Progenitor cell of endocrine pancreas (in vitro differentiated cells): ENCODE measurements at regions not wholly inside any gene's neighbourhood (a gene's known extent, or its start where the extent isn't known, plus 50 kb on each side); places are given as distances from the start of the nearest gene placed in this dataset.
A peak's percentile ranks its signal among the peaks of the same experiment; 100 is the strongest.

Experiments used
- DNase-seq: peaks from one replicate; pipeline ENCODE4 v3.0.0; 2021; ENCODE audit warnings: low spot score; ENCODE audit not compliant: unreplicated experiment
- H3K27ac Mint-ChIP-seq: 2 replicates; pipeline ENCODE4 v1.8.0; 2021; ENCODE audit warnings: mild to moderate bottlenecking, moderate library complexity, mixed read lengths
- H3K27me3 Mint-ChIP-seq: 2 replicates; pipeline ENCODE4 v1.8.0; 2021; ENCODE audit warnings: mixed read lengths
- H3K36me3 Mint-ChIP-seq: 2 replicates; pipeline ENCODE4 v1.8.0; 2022; ENCODE audit warnings: mixed read lengths; ENCODE audit not compliant: insufficient read depth
- H3K4me1 Mint-ChIP-seq: 2 replicates; pipeline ENCODE4 v1.8.0; 2021; ENCODE audit warnings: low read depth, mixed read lengths
- H3K4me3 Mint-ChIP-seq: 2 replicates; pipeline ENCODE4 v1.8.0; 2021; ENCODE audit warnings: low read depth, mild to moderate bottlenecking, moderate library complexity, mixed read lengths
- H3K9me3 Mint-ChIP-seq: 2 replicates; pipeline ENCODE4 v1.8.0; 2021; ENCODE audit warnings: low read depth, mixed read lengths
- CTCF ChIP-seq: fragments of 200-600 bp; sonication (generic); IDR thresholded peaks from one replicate; pipeline ENCODE4 v1.5.0; 2021; ENCODE audit warnings: antibody characterized with exemption, mild to moderate bottlenecking; ENCODE audit not compliant: unreplicated experiment

- Mint-ChIP-seq H3K9me3 (no peaks in the 10 kb centered on the region), H3K4me3 (no peak overlapping the region), H3K36me3 (no peaks in the 10 kb centered on the region), H3K27ac (no peak overlapping the region), H3K27me3 (peaks cover 12% of the 10 kb centered on the region), H3K4me1 (peaks cover 3% of the 10 kb centered on the region)
- TF ChIP-seq CTCF, result no peak
- no peak for DNase-seq
Observed at GRCh38 chr11:112731538-112731937, 229.7 kb upstream of the NCAM1 start.

- H3K4me3 Mint-ChIP-seq, result no peak overlapping the region
- TF ChIP-seq CTCF, result no peak
- H3K36me3 Mint-ChIP-seq, result no peaks in the 10 kb centered on the region
- no peaks in the 10 kb centered on the region for H3K9me3 Mint-ChIP-seq
- peaks cover 9% of the 10 kb centered on the region for H3K27me3 Mint-ChIP-seq
- DNase-seq, result no peak
- H3K4me1 Mint-ChIP-seq, result peaks cover 3% of the 10 kb centered on the region
- no peak overlapping the region for H3K27ac Mint-ChIP-seq
Observed at GRCh38 chr11:112732031-112732430, 229.2 kb upstream of the NCAM1 start.

DNA sequence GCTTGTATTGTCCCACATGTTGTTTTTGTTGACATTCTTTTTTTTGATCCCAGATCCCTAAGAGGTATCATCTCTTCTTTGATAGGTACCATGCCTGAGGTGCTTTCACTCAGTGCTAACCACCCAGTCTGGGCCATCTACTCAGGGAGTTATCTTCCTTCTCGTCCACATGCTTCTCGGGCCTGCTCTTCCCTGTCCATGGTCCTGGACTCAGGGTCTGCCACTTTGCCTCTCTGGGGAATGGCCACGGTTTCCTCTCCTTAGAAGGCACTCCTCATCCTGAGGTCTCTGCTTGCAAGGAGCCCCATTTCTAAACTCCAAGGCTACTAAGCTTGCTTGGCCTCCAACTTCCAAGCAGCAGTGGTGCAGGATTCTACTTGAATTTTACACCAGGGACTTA is 227.0 kb upstream of the NCAM1 start:
- no peaks in the 10 kb centered on the region for H3K9me3 Mint-ChIP-seq
- peaks cover 3% of the 10 kb centered on the region for H3K4me1 Mint-ChIP-seq
- peaks cover 12% of the 10 kb centered on the region for H3K27me3 Mint-ChIP-seq
- DNase-seq, result peak; percentile 74
- H3K4me3 Mint-ChIP-seq, result no peak overlapping the region
- H3K36me3 Mint-ChIP-seq, result no peaks in the 10 kb centered on the region
- TF ChIP-seq CTCF, result no peak
- H3K27ac Mint-ChIP-seq, result no peak overlapping the region

- no peak for DNase-seq
- Mint-ChIP-seq H3K9me3 (no peaks in the 10 kb centered on the region), H3K27me3 (peaks cover 13% of the 10 kb centered on the region), H3K4me1 (peaks cover 3% of the 10 kb centered on the region), H3K36me3 (no peaks in the 10 kb centered on the region), H3K27ac (no peak overlapping the region), H3K4me3 (no peak overlapping the region)
- no peak for TF ChIP-seq CTCF
Observed at GRCh38 chr11:112735470-112735869, 225.8 kb upstream of the NCAM1 start.

DNA sequence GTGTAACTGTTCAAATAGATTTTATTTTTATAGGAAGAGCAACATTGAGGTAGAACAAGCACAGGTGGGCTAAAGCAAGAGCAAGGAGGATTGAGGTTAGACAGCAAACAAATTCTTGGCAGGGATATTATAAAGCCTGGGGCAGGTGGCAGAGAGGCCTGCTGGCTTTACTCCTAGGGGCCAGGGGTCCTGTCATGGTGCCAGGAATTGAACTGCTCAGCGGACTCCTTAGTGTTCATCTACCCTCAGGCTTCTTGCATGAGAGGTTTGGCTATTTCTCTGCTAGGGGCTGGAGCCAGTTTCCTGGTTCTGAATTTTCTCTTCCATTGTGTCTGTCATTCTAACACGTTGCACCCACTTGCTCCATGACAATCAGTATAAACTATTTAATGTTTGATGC is 217.2 kb upstream of the NCAM1 start:
- no peak for DNase-seq
- Mint-ChIP-seq H3K27ac (no peak overlapping the region), H3K27me3 (peaks cover 41% of the 10 kb centered on the region), H3K9me3 (no peaks in the 10 kb centered on the region), H3K36me3 (no peaks in the 10 kb centered on the region), H3K4me3 (no peak overlapping the region), H3K4me1 (no peaks in the 10 kb centered on the region)
- no peak for TF ChIP-seq CTCF

DNA sequence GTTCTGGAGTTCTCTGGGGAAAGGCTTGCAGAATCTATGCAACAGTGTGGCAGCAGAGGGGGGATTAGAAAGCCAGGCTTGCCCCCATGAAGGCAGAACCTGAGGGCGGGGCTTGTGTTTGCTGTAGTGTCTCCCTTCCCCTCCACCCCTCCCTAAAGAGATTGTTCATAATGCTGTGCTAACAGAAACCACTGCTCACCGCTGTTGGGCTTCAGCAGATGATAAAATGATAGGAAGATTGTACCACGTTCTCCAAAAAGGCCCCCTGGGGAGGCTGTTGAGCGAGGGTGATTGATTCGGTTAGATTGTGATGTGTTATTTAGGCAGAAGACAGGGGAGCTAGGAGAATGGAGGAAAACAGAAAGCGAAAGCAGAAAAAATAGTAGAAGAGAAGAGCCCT is 215.2 kb upstream of the NCAM1 start:
- Mint-ChIP-seq H3K4me1 (no peaks in the 10 kb centered on the region), H3K9me3 (no peaks in the 10 kb centered on the region), H3K27ac (no peak overlapping the region), H3K4me3 (no peak overlapping the region), H3K36me3 (no peaks in the 10 kb centered on the region), H3K27me3 (peaks cover 38% of the 10 kb centered on the region)
- DNase-seq, result no peak
- no peak for TF ChIP-seq CTCF
